ENCODE measurements at regions not wholly inside any gene's neighbourhood (a gene's known extent, or its start where the extent isn't known, plus 50 kb on each side); places are given as distances from the start of the nearest gene placed in this dataset.

DNA sequence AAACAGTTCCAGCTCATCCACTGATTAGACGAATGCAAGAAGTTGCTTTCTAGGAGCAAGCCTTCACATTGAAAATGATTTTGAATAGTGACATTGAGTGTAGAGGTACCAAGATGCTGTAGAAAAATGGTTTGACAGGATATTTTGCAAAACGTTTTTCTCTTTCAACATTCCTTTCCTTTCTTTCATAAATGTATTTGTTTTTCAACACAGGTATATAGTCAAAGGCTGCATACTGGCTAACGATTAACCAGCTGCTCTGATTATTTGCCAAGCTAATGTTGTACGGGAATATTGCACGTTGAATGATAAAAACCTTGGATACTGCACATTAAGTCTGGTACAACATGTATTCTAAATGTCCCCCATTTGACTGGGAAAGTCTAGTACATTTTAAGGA lies 78.8 kb upstream of the TENT5A start:
- no peaks in the 10 kb centered on the region for H3K4me1 Mint-ChIP-seq (ENCODE audit: low read depth)
- DNase-seq (no peak), ATAC-seq (no peak)
- no peaks in the 10 kb centered on the region for H3K9me3 Mint-ChIP-seq (ENCODE audit: insufficient read depth)
- no peaks in the 10 kb centered on the region for H3K27me3 Mint-ChIP-seq (ENCODE audit: low read depth)
- ChIA-PET CTCF (no interaction called here), POLR2A (no interaction called here)
- H3K4me3 Mint-ChIP-seq: no peak overlapping the region
- no peak overlapping the region for H3K27ac Mint-ChIP-seq
- H3K36me3 Mint-ChIP-seq (ENCODE audit: low read depth): no peaks in the 10 kb centered on the region

- Mint-ChIP-seq H3K36me3 (ENCODE audit: low read depth) (no peaks in the 10 kb centered on the region), H3K9me3 (ENCODE audit: insufficient read depth) (no peaks in the 10 kb centered on the region), H3K27ac (no peak overlapping the region), H3K4me3 (no peak overlapping the region), H3K4me1 (ENCODE audit: low read depth) (no peaks in the 10 kb centered on the region), H3K27me3 (ENCODE audit: low read depth) (no peaks in the 10 kb centered on the region)
- no peak for ATAC-seq
- ChIA-PET CTCF (no interaction called here), POLR2A (no interaction called here)
- no peak for DNase-seq
Measured at GRCh38 chr6:81826784-81827183, 74.3 kb upstream of the TENT5A start.

DNA sequence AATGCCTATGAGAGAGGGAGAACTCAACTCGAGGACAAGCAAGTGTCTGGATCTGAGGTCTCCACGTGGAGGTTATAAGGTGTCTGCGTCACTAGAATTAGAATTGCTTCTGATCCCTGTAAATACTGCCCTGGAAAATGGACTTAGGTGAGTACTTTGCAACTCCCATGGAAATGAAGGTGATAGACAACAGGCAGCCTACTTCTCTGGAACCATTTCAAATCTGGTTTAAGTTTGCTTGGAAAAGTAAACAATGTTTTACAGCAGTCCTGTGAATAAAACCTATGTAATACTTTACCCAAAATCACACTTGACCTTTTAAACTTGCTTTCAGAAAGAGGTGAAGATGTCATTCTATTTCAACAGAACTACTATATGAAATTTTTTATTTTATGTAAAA lies 70.1 kb upstream of the TENT5A start:
- no peak overlapping the region for H3K27ac Mint-ChIP-seq
- no peak for ATAC-seq
- POLR2A ChIA-PET: no interaction called here

GRCh38 chr6:81821449-81821848 lies 69.0 kb upstream of the TENT5A start:
- Mint-ChIP-seq H3K4me1 (ENCODE audit: low read depth) (no peaks in the 10 kb centered on the region), H3K9me3 (ENCODE audit: insufficient read depth) (no peaks in the 10 kb centered on the region), H3K27me3 (ENCODE audit: low read depth) (no peaks in the 10 kb centered on the region), H3K4me3 (no peak overlapping the region), H3K36me3 (ENCODE audit: low read depth) (no peaks in the 10 kb centered on the region), H3K27ac (no peak overlapping the region)
- no peak for DNase-seq
- no peak for ATAC-seq
- CTCF ChIA-PET: no interaction called here
- POLR2A ChIA-PET: no interaction called here

More for the DNA sequence above, 70.1 kb upstream of the TENT5A start:
- H3K4me3 Mint-ChIP-seq: no peak overlapping the region
- DNase-seq: no peak
- H3K27me3 Mint-ChIP-seq (ENCODE audit: low read depth): no peaks in the 10 kb centered on the region
- no peaks in the 10 kb centered on the region for H3K4me1 Mint-ChIP-seq (ENCODE audit: low read depth)
- CTCF ChIA-PET: no interaction called here
- no peaks in the 10 kb centered on the region for H3K36me3 Mint-ChIP-seq (ENCODE audit: low read depth)
- no peaks in the 10 kb centered on the region for H3K9me3 Mint-ChIP-seq (ENCODE audit: insufficient read depth)

- CTCF ChIA-PET: no interaction called here
- Mint-ChIP-seq H3K9me3 (ENCODE audit: insufficient read depth) (no peaks in the 10 kb centered on the region), H3K4me3 (no peak overlapping the region), H3K4me1 (ENCODE audit: low read depth) (no peaks in the 10 kb centered on the region), H3K36me3 (ENCODE audit: low read depth) (no peaks in the 10 kb centered on the region), H3K27me3 (ENCODE audit: low read depth) (no peaks in the 10 kb centered on the region), H3K27ac (no peak overlapping the region)
- POLR2A ChIA-PET: no interaction called here
- no peak for DNase-seq
- ATAC-seq: no peak
Measured at GRCh38 chr6:81820980-81821379, 68.5 kb upstream of the TENT5A start.

DNA sequence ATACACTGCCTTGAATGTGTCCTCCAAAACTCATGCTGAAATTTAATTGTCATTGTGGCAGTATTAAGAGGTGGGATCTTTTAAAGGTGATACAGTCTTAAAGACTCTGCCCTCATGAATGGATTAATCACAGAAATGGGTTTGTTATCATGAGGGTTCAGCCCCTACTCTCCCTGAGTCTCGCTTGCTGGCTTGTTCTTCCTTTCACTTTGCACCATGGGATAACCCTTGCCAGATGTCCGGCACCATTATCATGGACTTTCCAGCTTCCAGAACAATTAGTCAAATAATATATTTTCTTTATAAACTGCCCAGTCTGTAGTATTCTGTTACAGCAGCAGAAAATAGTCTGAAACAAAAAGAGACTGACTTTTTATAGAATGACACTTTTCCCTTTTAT lies 67.9 kb upstream of the TENT5A start:
- Mint-ChIP-seq H3K4me3 (no peak overlapping the region), H3K36me3 (ENCODE audit: low read depth) (no peaks in the 10 kb centered on the region), H3K27ac (no peak overlapping the region), H3K4me1 (ENCODE audit: low read depth) (no peaks in the 10 kb centered on the region), H3K9me3 (ENCODE audit: insufficient read depth) (no peaks in the 10 kb centered on the region), H3K27me3 (ENCODE audit: low read depth) (no peaks in the 10 kb centered on the region)
- DNase-seq (no peak), ATAC-seq (no peak)
- POLR2A ChIA-PET: no interaction called here
- CTCF ChIA-PET: no interaction called here

DNA sequence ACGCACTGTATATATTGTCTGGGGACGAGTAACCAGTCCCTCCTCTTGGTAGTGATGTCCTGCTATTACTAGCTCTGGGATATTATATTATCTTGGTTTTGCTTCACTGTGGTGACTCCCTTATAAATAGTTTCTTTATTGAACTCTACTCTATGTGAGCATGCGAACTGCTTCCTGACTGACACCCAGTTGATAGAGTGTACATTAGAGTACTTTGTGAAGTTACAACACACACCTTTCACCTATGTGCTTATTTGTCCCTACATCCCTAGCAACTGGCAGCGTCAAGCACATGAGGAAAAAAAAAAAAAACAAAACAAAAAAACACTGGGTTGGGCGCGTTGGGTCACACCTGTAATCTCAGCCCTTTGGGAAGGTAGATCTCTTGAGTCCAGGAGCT lies 67.3 kb upstream of the TENT5A start:
- CTCF ChIA-PET: no interaction called here
- no peak overlapping the region for H3K4me3 Mint-ChIP-seq
- DNase-seq (no peak), ATAC-seq (no peak)
- no peak overlapping the region for H3K27ac Mint-ChIP-seq
- no peaks in the 10 kb centered on the region for H3K9me3 Mint-ChIP-seq (ENCODE audit: insufficient read depth)
- H3K27me3 Mint-ChIP-seq (ENCODE audit: low read depth): peaks cover 3% of the 10 kb centered on the region
- no peaks in the 10 kb centered on the region for H3K36me3 Mint-ChIP-seq (ENCODE audit: low read depth)
- POLR2A ChIA-PET: interaction anchor here (0.5 kb wide), 1 partner anchor 99 kb away, joined by 3 read pairs; no protein-coding TSS in a partner anchor
- H3K4me1 Mint-ChIP-seq (ENCODE audit: low read depth): no peaks in the 10 kb centered on the region

DNA sequence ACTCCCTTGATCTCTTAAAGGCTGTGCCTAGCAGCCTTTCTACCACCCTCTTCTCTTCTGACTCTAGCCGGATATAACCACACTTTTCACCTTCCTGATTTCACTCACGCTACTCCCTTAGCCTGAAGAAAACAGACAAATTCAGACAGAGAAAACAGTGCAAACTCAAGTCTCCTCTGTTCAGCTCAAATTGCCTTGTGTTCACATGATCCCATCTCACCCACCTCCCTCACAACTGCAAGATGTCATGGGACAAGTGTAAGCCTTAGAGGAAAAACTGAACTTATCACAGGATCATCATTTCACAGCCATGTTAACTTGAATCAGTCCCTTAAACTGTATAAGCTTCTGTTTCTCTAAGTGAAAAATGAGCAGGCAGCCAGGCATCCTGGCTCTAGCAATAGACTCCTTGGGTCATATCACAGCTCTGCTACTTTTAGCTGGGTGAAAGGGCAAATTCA lies 66.5 kb upstream of the TENT5A start:
- peaks cover 3% of the 10 kb centered on the region for H3K27me3 Mint-ChIP-seq (ENCODE audit: low read depth)
- H3K4me3 Mint-ChIP-seq: no peak overlapping the region
- ATAC-seq (no peak), DNase-seq (no peak)
- H3K36me3 Mint-ChIP-seq (ENCODE audit: low read depth): no peaks in the 10 kb centered on the region
- CTCF ChIA-PET: no interaction called here
- H3K4me1 Mint-ChIP-seq (ENCODE audit: low read depth): no peaks in the 10 kb centered on the region
- H3K9me3 Mint-ChIP-seq (ENCODE audit: insufficient read depth): no peaks in the 10 kb centered on the region
- no peak overlapping the region for H3K27ac Mint-ChIP-seq
- POLR2A ChIA-PET: interaction anchor here (0.6 kb wide), 1 partner anchor 104 kb away, joined by 3 read pairs; no protein-coding TSS in a partner anchor

DNA sequence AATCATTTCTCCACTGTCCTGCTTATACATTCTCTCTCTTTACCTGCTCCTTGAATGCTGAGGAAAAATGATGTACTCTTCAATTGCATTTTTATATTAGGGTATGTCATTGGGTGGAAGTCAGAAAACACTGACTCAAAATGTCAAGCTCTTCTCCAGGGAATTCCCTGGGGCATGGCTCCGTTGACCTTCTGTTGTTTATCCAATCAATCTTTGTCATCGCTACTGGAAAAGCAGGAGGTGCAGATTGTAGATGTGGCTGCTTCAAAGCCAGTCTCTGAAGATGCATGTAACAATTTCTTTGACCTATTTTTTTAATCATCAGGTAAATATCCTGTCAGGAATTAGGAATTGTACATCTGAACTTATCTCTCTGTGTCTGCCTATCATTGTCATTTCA lies 63.9 kb upstream of the TENT5A start:
- H3K27me3 Mint-ChIP-seq (ENCODE audit: low read depth): peaks cover 11% of the 10 kb centered on the region
- no peaks in the 10 kb centered on the region for H3K36me3 Mint-ChIP-seq (ENCODE audit: low read depth)
- H3K4me3 Mint-ChIP-seq: no peak overlapping the region
- H3K9me3 Mint-ChIP-seq (ENCODE audit: insufficient read depth): no peaks in the 10 kb centered on the region
- CTCF ChIA-PET: interaction anchor here (0.8 kb wide), 1 partner anchor 11 kb away, joined by 3 read pairs; no protein-coding TSS in a partner anchor
- no peaks in the 10 kb centered on the region for H3K4me1 Mint-ChIP-seq (ENCODE audit: low read depth)
- H3K27ac Mint-ChIP-seq: no peak overlapping the region
- POLR2A ChIA-PET: no interaction called here
- ATAC-seq: no peak
- DNase-seq: no peak

DNA sequence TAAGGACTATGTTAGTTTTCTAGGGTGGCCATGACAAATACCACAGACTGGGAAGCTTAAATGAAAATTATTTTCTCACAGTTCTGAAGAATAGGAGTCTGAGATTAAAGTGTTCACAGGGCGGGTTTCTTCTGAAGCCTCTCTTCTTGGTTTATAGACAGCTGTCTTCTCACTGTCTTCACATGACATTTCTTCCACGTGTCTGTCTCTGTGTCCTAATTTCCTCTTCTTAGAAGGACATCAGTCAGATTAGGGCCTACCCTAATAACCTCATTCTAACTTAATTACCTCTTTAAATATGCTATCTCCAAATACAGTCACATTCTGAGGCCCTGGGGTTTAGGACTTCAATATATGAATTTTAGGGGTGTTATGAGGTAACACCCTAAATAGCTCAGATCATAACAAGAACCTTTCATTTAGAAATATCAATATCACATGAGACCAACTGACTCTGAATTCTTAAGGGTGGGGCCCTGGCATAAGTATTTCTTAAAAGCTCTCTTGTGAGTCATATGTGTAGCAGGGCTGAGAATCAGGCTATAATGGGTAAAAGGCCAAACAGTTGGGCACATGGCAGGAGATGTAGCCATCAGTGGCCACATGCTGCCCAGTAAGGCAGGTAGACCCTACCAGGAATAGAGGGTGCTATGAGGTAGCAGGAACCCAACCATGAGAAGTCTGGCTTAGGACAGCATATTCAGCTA lies 62.0 kb upstream of the TENT5A start:
- no peaks in the 10 kb centered on the region for H3K4me1 Mint-ChIP-seq (ENCODE audit: low read depth)
- ChIA-PET POLR2A (no interaction called here), CTCF (no interaction called here)
- DNase-seq: no peak
- H3K4me3 Mint-ChIP-seq: no peak overlapping the region
- no peaks in the 10 kb centered on the region for H3K9me3 Mint-ChIP-seq (ENCODE audit: insufficient read depth)
- peaks cover 11% of the 10 kb centered on the region for H3K27me3 Mint-ChIP-seq (ENCODE audit: low read depth)
- H3K36me3 Mint-ChIP-seq (ENCODE audit: low read depth): no peaks in the 10 kb centered on the region
- no peak overlapping the region for H3K27ac Mint-ChIP-seq
- ATAC-seq: no peak

GRCh38 chr6:81813305-81813704 lies 60.8 kb upstream of the TENT5A start:
- Mint-ChIP-seq H3K9me3 (ENCODE audit: insufficient read depth) (no peaks in the 10 kb centered on the region), H3K27ac (no peak overlapping the region), H3K27me3 (ENCODE audit: low read depth) (peaks cover 14% of the 10 kb centered on the region), H3K4me1 (ENCODE audit: low read depth) (no peaks in the 10 kb centered on the region), H3K4me3 (no peak overlapping the region), H3K36me3 (ENCODE audit: low read depth) (no peaks in the 10 kb centered on the region)
- CTCF ChIA-PET: no interaction called here
- POLR2A ChIA-PET: no interaction called here
- ATAC-seq (no peak), DNase-seq (no peak)

GRCh38 chr6:81812401-81812800 lies 59.9 kb upstream of the TENT5A start:
- ChIA-PET POLR2A (no interaction called here), CTCF (no interaction called here)
- no peaks in the 10 kb centered on the region for H3K9me3 Mint-ChIP-seq (ENCODE audit: insufficient read depth)
- H3K4me3 Mint-ChIP-seq: no peak overlapping the region
- peaks cover 14% of the 10 kb centered on the region for H3K27me3 Mint-ChIP-seq (ENCODE audit: low read depth)
- no peaks in the 10 kb centered on the region for H3K36me3 Mint-ChIP-seq (ENCODE audit: low read depth)
- no peak for DNase-seq
- H3K27ac Mint-ChIP-seq: no peak overlapping the region
- no peak for ATAC-seq
- H3K4me1 Mint-ChIP-seq (ENCODE audit: low read depth): no peaks in the 10 kb centered on the region
